HG02610 (cell line): ENCODE measurements at regions not wholly inside any gene's neighbourhood (a gene's known extent, or its start where the extent isn't known, plus 50 kb on each side); places are given as distances from the start of the nearest gene placed in this dataset.
"Not testable (repeated sequence)": the region's sequence is repeated elsewhere in the genome, so short reads cannot be mapped to it uniquely, and the experiment has no call there.

Source experiments
- ATAC-seq: cut with Tn5 transposase; IDR thresholded peaks from one replicate; pipeline ENCODE4 v1.9.1; 2021; ENCODE audit warnings: mild to moderate bottlenecking, moderate library complexity; ENCODE audit not compliant: unreplicated experiment

GRCh38 chr12:75944097-75944904, 87.3 kb downstream of the PHLDA1 start:
- ATAC-seq, result peak; percentile 94

GRCh38 chr12:75943730-75944096, 87.9 kb downstream of the PHLDA1 start:
- no peak for ATAC-seq

- ATAC-seq, result not testable (repeated sequence)
Observed at GRCh38 chr12:75941661-75942060, 89.9 kb downstream of the PHLDA1 start.

- ATAC-seq, result no peak
Observed at GRCh38 chr12:75939016-75939642, 92.4 kb downstream of the PHLDA1 start.

GRCh38 chr12:75938189-75938588, 93.4 kb downstream of the PHLDA1 start:
- ATAC-seq, result no peak

GRCh38 chr12:75937486-75937885, 94.1 kb downstream of the PHLDA1 start:
- ATAC-seq, result no peak

- no peak for ATAC-seq
Observed at GRCh38 chr12:75936515-75937440, 94.8 kb downstream of the PHLDA1 start.

GRCh38 chr12:75935539-75936242, 95.9 kb downstream of the PHLDA1 start:
- ATAC-seq, result no peak

GRCh38 chr12:75933101-75933500, 98.5 kb downstream of the PHLDA1 start:
- ATAC-seq, result no peak

- no peak for ATAC-seq
Observed at GRCh38 chr12:75932241-75932640, 99.3 kb downstream of the PHLDA1 start.

GRCh38 chr12:75923964-75924666, 107.5 kb downstream of the PHLDA1 start:
- ATAC-seq, result no peak

- ATAC-seq, result no peak
Observed at GRCh38 chr12:75922944-75923642, 108.5 kb downstream of the PHLDA1 start.

- no peak for ATAC-seq
Observed at GRCh38 chr12:75921622-75922289, 109.8 kb downstream of the PHLDA1 start.

GRCh38 chr12:75917715-75918114, 113.9 kb downstream of the PHLDA1 start:
- no peak for ATAC-seq

- ATAC-seq, result no peak
Observed at GRCh38 chr12:75917083-75917482, 114.5 kb downstream of the PHLDA1 start.

GRCh38 chr12:75913502-75914351, 117.8 kb downstream of the PHLDA1 start:
- ATAC-seq, result no peak

- no peak for ATAC-seq
Observed at GRCh38 chr12:75909714-75910656, 121.6 kb downstream of the PHLDA1 start.
